BJ (cell line): ENCODE measurements at regions not wholly inside any gene's neighbourhood (a gene's known extent, or its start where the extent isn't known, plus 50 kb on each side); places are given as distances from the start of the nearest gene placed in this dataset.

Experiments
- CTCF ChIA-PET: fragments of 350-600 bp; formaldehyde crosslinking; extraction: SDS; loops from one replicate; lab custom pipeline; 2021; ENCODE audit warnings: antibody characterized with exemption, inconsistent platforms; lab: Yijun Ruan, JAX
- POLR2A ChIA-PET: fragments of 300-600 bp; sonication (Branson Sonifier 250); formaldehyde crosslinking; extraction: SDS; loops from one replicate; lab custom pipeline; 2021; ENCODE audit warnings: antibody characterized with exemption; lab: Charles Lee
- DNase-seq: peaks from one replicate; pipeline ENCODE4 v3.0.0-alpha.2; 2011; ENCODE audit warnings: low read depth
- H3K27me3 ChIP-seq: 2 replicates; pipeline ENCODE4 v1.6.0; 2011; ENCODE audit warnings: low read length; ENCODE audit not compliant: control insufficient read depth, insufficient read depth
- H3K36me3 ChIP-seq: 2 replicates; pipeline ENCODE4 v1.5.1; 2011; ENCODE audit warnings: low read length; ENCODE audit not compliant: control insufficient read depth, insufficient read depth
- H3K4me3 ChIP-seq: 2 replicates; pipeline ENCODE4 v1.5.1; 2011; ENCODE audit warnings: low read depth, mild to moderate bottlenecking, control low read depth, low read length
- CTCF ChIP-seq: IDR thresholded peaks from 2 replicates; pipeline ENCODE4 v1.5.1; 2011; ENCODE audit warnings: low read depth, mild to moderate bottlenecking, control low read depth, inconsistent platforms, low read length, moderate library complexity; ENCODE audit not compliant: insufficient read depth

DNA sequence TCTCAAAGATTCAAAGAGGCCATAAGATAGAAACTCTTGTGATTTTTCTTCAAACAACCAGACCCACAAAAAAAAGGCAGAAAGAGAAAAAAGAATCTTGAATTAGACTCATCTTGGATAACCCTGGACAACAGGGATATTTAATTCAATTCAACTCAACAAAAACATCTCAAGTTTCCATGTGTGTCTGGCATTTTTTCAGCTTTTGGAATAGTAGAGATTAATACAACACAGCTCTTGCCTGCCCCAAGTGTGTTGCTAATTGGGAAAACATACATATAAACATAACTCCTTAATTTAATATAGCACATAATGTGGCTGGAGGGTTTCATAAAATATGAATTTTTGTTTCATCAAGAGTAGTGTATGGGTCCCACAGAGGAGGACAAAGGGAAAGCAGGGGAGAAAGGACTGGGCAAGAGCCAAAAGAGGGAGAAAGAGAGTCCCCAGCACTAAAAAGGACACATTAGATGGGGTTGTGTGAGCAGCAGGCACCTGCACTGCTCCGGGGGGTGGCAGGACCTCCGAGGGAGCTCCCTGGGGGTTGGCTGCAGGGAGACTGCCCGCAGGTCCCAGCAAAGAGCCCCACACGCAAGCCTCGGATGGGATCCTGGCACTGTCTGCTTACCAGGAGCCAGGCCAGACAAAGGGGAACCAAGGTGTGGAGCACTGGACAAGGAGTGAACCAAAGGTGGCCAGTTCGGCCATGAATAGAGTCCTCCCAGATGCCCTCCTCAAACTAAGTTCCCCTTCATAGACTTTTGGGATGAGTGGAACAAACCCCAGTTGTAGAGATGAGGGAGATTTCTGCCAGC is 65.6 kb upstream of the TMEM72 start:
- H3K4me3 ChIP-seq: no peak overlapping the region
- no peak for TF ChIP-seq CTCF
- ChIA-PET CTCF (interaction anchor here (0.8 to 5.3 kb wide), 2 partner anchors 8 to 12 kb away, joined by 3 to 28 read pairs; no protein-coding TSS in a partner anchor), POLR2A (no interaction called here)
- DNase-seq: no peak
- H3K36me3 ChIP-seq: no peaks in the 10 kb centered on the region
- no peaks in the 10 kb centered on the region for H3K27me3 ChIP-seq

GRCh38 chr10:44847110-44847509 is 64.0 kb upstream of the TMEM72 start:
- DNase-seq: no peak
- POLR2A ChIA-PET: no interaction called here
- no peaks in the 10 kb centered on the region for H3K27me3 ChIP-seq
- no peak overlapping the region for H3K4me3 ChIP-seq
- TF ChIP-seq CTCF: no peak
- H3K36me3 ChIP-seq: no peaks in the 10 kb centered on the region
- CTCF ChIA-PET: interaction anchor here (1.1 to 5.3 kb wide), 2 partner anchors 11 to 14 kb away, joined by 4 to 28 read pairs; no protein-coding TSS in a partner anchor

DNA sequence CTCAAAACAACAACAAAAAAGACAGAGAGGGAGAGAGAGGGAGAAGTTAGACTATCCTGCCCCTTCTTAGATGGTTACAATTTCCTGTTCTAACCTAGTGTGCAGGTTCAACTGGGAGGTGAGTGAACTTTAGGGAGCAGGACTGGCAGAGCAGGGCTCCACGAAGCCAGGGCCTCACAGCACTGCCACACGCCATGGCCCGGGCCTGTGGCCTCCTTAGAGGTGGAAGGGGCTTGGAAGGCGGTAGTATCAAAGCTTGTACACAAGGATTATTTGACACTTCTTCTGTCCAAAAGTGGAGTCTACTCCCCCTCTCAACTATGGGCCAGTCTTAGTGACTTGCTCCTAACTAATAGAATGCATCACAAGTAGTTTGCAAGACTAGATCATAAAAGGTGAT is 62.9 kb upstream of the TMEM72 start:
- POLR2A ChIA-PET: no interaction called here
- CTCF ChIA-PET: interaction anchor here (5.3 kb wide), 1 partner anchor 10 kb away, joined by 28 read pairs; no protein-coding TSS in a partner anchor
- Histone ChIP-seq H3K4me3 (no peak overlapping the region), H3K36me3 (no peaks in the 10 kb centered on the region), H3K27me3 (no peaks in the 10 kb centered on the region)
- TF ChIP-seq CTCF: no peak
- no peak for DNase-seq

DNA sequence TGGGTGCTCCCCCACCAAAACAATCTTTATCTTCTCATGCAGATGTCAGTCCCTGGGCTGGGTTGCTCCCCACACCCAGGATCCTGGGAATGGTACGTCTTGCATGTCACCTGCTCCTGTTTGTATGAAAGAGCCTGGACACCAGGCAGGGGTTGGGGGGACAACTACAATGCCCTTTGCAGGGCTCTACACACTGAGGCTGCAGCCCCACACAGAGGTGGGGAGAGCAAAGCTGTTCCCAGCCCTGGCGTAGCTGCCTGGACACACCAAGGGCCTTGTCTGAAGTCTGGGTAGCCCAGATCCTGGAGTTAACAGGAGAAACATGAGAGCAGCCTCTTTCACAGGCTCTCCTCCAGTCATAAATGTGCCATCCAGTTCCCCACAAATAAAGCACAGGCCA is 61.2 kb upstream of the TMEM72 start:
- ChIA-PET CTCF (interaction anchor here (0.6 kb wide), 1 partner anchor 1153 kb away, joined by 3 read pairs; no protein-coding TSS in a partner anchor), POLR2A (interaction anchor here (0.5 kb wide), 1 partner anchor 123 kb away, joined by 4 read pairs; no protein-coding TSS in a partner anchor)
- DNase-seq: no peak
- TF ChIP-seq CTCF: no peak
- Histone ChIP-seq H3K27me3 (no peaks in the 10 kb centered on the region), H3K4me3 (no peak overlapping the region), H3K36me3 (no peaks in the 10 kb centered on the region)

- Histone ChIP-seq H3K36me3 (no peaks in the 10 kb centered on the region), H3K27me3 (no peaks in the 10 kb centered on the region), H3K4me3 (no peak overlapping the region)
- TF ChIP-seq CTCF: no peak
- no peak for DNase-seq
- POLR2A ChIA-PET: no interaction called here
- CTCF ChIA-PET: no interaction called here
Observed at GRCh38 chr10:44850356-44850934, 60.7 kb upstream of the TMEM72 start.
